RWPE1 (cell line): ENCODE measurements at regions not wholly inside any gene's neighbourhood (a gene's known extent, or its start where the extent isn't known, plus 50 kb on each side); places are given as distances from the start of the nearest gene placed in this dataset.

ENCODE experiments used
- CTCF ChIA-PET: fragments of 350-600 bp; sonication (Branson Sonifier 250); formaldehyde crosslinking; extraction: SDS; loops from one replicate; lab custom pipeline; 2021; lab: Yijun Ruan, JAX
- POLR2A ChIA-PET: fragments of 400-600 bp; formaldehyde crosslinking; extraction: SDS; loops from one replicate; lab custom pipeline; 2020; ENCODE audit warnings: antibody characterized with exemption; ENCODE audit not compliant: low non-redundant PET; lab: Yijun Ruan, JAX
- DNase-seq: peaks from one replicate; pipeline ENCODE4 v3.0.0; 2012; ENCODE audit warnings: low spot score
- H3K27ac ChIP-seq: fragments of 450-650 bp; 2 replicates; pipeline ENCODE4 v1.5.1; 2017
- TF ChIP-seq, protein P1 (sequence below): fragments of 450-650 bp; conservative IDR thresholded peaks from 2 replicates; pipeline ENCODE4 v1.5.1; 2017; ENCODE audit warnings: low read depth, mild to moderate bottlenecking

DNA sequence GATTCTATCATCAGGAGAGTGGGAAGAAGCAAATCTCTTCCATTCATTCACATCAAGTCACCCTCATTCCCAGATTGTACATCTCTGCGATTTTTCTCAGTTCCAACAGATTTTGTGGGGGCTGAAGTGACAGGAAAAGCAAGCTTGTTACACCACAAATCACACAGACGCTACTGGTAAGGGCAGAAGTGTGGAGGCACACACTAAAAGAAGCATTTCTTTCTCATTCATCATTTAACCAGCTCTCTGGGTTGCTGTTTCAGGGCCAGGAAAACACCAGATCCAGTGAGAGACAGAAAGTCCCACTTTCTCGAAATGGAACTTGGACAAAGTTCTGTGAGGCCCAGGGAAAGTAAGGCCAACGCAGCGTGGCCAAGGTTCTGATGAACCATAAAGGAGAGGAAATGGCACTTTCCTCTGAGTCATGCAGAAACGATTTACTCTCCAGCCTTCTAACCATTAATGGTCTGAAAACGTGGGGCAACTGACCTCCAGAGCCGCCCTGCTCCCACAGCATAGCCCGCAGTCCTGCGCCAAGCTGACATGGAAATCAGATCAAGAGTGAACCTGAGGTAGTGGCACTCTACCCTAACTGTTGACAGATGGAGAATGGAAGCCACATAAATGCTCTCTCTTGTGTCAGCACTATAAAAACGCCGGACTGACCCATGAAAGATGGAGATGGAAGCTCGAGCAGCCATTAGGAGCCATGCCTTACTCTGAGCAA lies 191.0 kb downstream of the C1D start:
- CTCF ChIA-PET = interaction anchor here (0.6 kb wide), 1 partner anchor 32 kb away, joined by 3 read pairs; no protein-coding TSS in a partner anchor
- POLR2A ChIA-PET = no interaction called here
- no peak overlapping the region for H3K27ac ChIP-seq
- TF ChIP-seq, protein P1, sequence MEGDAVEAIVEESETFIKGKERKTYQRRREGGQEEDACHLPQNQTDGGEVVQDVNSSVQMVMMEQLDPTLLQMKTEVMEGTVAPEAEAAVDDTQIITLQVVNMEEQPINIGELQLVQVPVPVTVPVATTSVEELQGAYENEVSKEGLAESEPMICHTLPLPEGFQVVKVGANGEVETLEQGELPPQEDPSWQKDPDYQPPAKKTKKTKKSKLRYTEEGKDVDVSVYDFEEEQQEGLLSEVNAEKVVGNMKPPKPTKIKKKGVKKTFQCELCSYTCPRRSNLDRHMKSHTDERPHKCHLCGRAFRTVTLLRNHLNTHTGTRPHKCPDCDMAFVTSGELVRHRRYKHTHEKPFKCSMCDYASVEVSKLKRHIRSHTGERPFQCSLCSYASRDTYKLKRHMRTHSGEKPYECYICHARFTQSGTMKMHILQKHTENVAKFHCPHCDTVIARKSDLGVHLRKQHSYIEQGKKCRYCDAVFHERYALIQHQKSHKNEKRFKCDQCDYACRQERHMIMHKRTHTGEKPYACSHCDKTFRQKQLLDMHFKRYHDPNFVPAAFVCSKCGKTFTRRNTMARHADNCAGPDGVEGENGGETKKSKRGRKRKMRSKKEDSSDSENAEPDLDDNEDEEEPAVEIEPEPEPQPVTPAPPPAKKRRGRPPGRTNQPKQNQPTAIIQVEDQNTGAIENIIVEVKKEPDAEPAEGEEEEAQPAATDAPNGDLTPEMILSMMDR = no peak
- no peak for DNase-seq

DNA sequence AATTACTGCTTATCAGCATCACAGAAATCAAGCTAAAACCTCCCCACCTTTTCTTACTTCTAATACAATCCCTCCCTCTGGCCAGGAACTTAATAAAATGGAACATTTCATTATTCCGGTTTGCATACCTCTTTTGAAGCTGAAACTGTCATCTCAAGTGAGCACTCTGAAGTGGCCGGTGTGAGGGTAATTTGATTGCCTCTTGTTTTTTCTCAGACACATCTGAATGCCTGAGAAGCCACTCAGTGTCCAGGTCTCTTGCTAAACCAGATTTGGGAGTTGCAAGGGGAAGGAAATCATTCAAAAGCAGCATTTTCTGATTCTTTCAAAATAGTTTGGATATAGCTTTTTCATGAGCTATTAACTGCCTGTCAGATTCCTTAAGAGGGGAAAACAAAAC lies 190.3 kb downstream of the C1D start:
- H3K27ac ChIP-seq = no peak overlapping the region
- ChIA-PET POLR2A (no interaction called here), CTCF (interaction anchor here (0.6 kb wide), 1 partner anchor 32 kb away, joined by 3 read pairs; no protein-coding TSS in a partner anchor)
- no peak for DNase-seq
- TF ChIP-seq, protein P1 = no peak

DNA sequence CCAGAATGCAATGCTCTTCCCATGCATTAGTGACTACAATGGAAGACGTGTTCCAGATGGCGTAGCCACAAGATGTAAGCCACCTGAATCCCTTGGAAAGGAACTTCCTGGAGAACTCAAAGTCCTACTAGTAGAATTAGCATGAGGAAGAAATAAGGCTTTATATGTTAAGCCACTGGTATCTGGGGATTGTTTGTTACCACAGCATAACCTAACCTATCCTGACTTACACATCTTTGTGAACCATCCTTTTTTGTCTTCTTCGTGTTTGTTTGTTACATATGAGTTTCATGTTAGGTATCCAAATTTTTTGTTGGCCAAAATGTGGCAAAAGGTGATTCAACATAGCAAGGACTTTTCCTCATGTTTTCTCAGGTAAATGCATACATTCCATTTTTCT lies 188.9 kb downstream of the C1D start:
- no peak overlapping the region for H3K27ac ChIP-seq
- TF ChIP-seq, protein P1 = no peak
- ChIA-PET POLR2A (no interaction called here), CTCF (interaction anchor here (0.6 kb wide), 1 partner anchor 93 kb away, joined by 3 read pairs; no protein-coding TSS in a partner anchor)
- DNase-seq = no peak

DNA sequence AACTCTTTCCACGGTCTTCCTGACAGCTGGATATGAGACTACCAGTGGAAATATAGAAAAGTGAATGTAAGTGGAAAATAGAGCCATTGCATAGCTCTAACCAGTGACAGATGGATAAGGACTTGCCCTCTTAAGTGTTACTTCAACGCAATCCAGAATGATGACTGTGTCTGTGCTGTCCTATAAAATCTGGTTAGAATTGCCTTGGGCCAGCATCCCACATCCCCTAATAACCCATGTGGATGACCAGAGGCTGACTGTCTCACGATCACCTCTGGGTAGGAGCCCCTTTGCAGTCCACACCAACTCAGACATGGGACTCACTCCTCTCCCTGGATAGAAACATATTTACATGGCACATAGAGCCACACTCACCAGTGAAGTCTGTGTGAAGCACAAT lies 186.6 kb downstream of the C1D start:
- H3K27ac ChIP-seq = no peak overlapping the region
- no peak for DNase-seq
- POLR2A ChIA-PET = no interaction called here
- TF ChIP-seq, protein P1 = no peak
- CTCF ChIA-PET = no interaction called here

DNA sequence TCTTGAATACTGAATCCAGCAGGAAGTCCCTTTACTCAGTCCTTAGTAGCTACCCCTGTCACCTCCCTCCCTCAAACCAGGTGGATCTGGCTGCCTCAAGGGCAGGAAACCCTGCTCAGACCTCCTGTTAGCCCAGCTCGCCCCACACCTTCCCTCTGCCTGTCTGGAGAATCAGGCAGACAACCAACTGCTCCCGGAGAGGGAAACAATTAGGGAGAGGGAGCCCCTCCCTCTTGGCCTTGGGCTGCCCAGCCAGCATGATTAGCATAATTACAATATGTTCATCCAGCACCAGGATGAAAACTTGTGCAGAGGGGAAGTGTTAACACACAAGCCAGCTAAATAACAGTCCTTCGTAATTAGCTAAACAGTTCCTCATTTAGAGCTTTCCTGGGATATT lies 185.5 kb downstream of the C1D start:
- TF ChIP-seq, protein P1 = no peak
- ChIA-PET CTCF (no interaction called here), POLR2A (no interaction called here)
- no peak overlapping the region for H3K27ac ChIP-seq
- no peak for DNase-seq

DNA sequence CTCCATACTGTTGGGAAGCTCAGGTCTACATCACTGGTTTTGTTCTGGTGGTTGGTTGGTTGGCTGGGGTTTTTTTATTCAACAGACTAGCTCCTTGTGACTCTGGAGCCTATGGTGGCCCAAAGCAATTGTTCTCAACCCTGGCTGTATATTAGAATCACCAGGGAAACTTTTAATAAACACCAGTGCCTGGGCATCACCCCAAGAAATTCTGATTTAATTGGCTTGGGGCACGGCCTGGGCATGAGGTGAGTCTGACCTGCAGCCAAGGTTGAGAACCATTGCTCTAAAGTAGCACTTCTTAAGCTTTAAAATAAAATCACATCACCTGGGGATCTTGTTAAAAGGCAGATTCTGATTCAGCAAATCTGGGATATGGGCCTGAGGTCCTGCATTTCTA lies 184.1 kb downstream of the C1D start:
- DNase-seq = no peak
- CTCF ChIA-PET = no interaction called here
- no peak overlapping the region for H3K27ac ChIP-seq
- POLR2A ChIA-PET = no interaction called here
- TF ChIP-seq, protein P1 = no peak
